ENCODE measurements at regions not wholly inside any gene's neighbourhood (a gene's known extent, or its start where the extent isn't known, plus 50 kb on each side); places are given as distances from the start of the nearest gene placed in this dataset.

DNA sequence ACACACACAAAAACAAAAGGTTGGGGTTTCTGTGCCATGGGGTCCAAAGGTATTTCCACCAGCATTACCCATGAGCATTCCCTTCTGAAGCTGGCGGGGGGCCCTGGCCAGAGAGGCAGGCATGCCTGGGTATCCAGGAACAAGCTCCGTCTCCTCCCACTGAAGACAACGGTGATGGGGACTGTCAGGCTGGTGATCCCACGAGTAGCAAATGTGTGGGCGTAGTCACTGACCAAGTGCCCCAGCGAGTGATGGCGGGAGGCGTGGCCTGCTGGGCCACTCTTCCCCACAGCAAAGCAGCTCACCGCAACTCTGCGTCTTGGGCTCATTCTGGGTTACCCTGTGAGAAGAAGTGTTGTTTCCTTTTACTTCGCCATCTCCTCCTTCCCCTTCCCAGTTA is 270.6 kb downstream of the CDCA7 start:
- FAIRE-seq (no peak), DNase-seq (ENCODE audit: low read depth) (no peak)
- Histone ChIP-seq H3K27me3 (ENCODE audit: control insufficient read depth, insufficient read depth, low read length) (no peaks in the 10 kb centered on the region), H3K36me3 (ENCODE audit: control insufficient read depth, insufficient read depth, low read length) (no peaks in the 10 kb centered on the region), H3K4me3 (ENCODE audit: low read depth, low read length) (no peak overlapping the region)
- TF ChIP-seq CTCF (IDR thresholded peaks at IDR 0.05; ENCODE audit: insufficient read depth, low read length, severe bottlenecking), result no peak

DNA sequence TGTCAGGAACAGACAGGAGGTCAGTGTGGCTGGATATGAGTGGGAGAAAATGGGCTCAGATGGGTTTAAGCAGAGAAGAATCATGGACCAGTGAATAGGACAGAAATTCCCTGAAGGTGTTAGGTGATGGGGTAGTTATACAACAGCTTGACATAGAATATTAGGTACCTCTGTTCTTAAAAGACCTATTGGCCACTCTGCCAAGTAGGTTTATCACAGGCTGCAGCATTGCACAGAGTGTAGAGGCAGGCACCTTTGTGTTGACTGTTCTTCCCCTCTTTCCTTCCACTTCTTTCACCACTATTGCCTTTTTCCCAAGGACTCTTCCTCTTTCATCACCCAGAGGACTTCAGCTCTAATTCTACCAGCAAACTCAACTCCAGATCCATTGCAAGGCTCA is 274.4 kb downstream of the CDCA7 start:
- TF ChIP-seq CTCF (IDR thresholded peaks at IDR 0.05; ENCODE audit: insufficient read depth, low read length, severe bottlenecking), result no peak
- H3K27me3 ChIP-seq (ENCODE audit: control insufficient read depth, insufficient read depth, low read length), result no peaks in the 10 kb centered on the region
- H3K4me3 ChIP-seq (ENCODE audit: low read depth, low read length), result no peak overlapping the region
- DNase-seq (ENCODE audit: low read depth) (no peak), FAIRE-seq (no peak)
- H3K36me3 ChIP-seq (ENCODE audit: control insufficient read depth, insufficient read depth, low read length), result no peaks in the 10 kb centered on the region

GRCh38 chr2:173630425-173631126 is 275.9 kb downstream of the CDCA7 start:
- TF ChIP-seq CTCF (IDR thresholded peaks at IDR 0.05; ENCODE audit: insufficient read depth, low read length, severe bottlenecking), result no peak
- FAIRE-seq, result no peak
- H3K36me3 ChIP-seq (ENCODE audit: control insufficient read depth, insufficient read depth, low read length), result no peaks in the 10 kb centered on the region
- H3K4me3 ChIP-seq (ENCODE audit: low read depth, low read length), result no peak overlapping the region
- no peaks in the 10 kb centered on the region for H3K27me3 ChIP-seq (ENCODE audit: control insufficient read depth, insufficient read depth, low read length)
- DNase-seq (ENCODE audit: low read depth), result no peak

DNA sequence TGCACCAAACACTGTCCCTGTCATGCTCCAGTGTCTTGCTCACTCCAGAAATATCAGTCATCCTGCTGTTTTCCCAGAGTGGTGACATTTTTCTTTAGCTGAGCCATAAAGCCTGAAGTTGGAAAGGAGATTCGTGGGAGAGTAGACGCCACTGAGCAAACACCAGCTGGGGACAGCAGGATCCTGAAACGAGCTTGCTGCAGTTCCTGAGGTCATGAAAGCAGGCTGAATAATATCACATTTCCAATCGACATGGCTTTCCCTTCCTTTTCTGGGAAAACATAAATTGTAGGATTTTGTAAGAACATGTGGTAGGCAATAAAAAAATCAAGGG is 276.4 kb downstream of the CDCA7 start:
- DNase-seq (ENCODE audit: low read depth) (no peak), FAIRE-seq (no peak)
- H3K36me3 ChIP-seq (ENCODE audit: control insufficient read depth, insufficient read depth, low read length), result no peaks in the 10 kb centered on the region
- no peaks in the 10 kb centered on the region for H3K27me3 ChIP-seq (ENCODE audit: control insufficient read depth, insufficient read depth, low read length)
- no peak for TF ChIP-seq CTCF (IDR thresholded peaks at IDR 0.05; ENCODE audit: insufficient read depth, low read length, severe bottlenecking)
- H3K4me3 ChIP-seq (ENCODE audit: low read depth, low read length), result no peak overlapping the region

DNA sequence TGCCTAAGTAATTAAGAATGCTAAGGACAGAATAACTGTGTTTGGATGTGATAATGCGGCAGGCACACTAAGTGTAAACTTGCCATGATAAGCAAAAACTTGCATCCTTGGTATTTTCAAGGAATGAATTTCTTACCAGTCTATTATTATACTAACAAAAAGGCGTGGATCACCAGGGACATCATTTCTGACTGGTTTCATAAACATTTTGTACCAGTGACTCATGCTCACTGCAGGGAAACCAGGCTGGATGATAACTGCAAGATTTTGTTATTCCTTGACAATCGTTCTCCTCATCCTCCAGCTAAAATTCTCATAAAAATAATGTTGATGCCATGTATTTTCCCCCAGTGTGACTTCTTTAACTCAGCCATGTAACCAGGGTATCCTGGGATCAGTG is 289.5 kb downstream of the CDCA7 start:
- Histone ChIP-seq H3K27me3 (ENCODE audit: control insufficient read depth, insufficient read depth, low read length) (no peaks in the 10 kb centered on the region), H3K36me3 (ENCODE audit: control insufficient read depth, insufficient read depth, low read length) (no peaks in the 10 kb centered on the region), H3K4me3 (ENCODE audit: low read depth, low read length) (no peak overlapping the region)
- peak; percentile 28 for FAIRE-seq
- no peak for TF ChIP-seq CTCF (IDR thresholded peaks at IDR 0.05; ENCODE audit: insufficient read depth, low read length, severe bottlenecking)
- peak; percentile 61 for DNase-seq (ENCODE audit: low read depth)

DNA sequence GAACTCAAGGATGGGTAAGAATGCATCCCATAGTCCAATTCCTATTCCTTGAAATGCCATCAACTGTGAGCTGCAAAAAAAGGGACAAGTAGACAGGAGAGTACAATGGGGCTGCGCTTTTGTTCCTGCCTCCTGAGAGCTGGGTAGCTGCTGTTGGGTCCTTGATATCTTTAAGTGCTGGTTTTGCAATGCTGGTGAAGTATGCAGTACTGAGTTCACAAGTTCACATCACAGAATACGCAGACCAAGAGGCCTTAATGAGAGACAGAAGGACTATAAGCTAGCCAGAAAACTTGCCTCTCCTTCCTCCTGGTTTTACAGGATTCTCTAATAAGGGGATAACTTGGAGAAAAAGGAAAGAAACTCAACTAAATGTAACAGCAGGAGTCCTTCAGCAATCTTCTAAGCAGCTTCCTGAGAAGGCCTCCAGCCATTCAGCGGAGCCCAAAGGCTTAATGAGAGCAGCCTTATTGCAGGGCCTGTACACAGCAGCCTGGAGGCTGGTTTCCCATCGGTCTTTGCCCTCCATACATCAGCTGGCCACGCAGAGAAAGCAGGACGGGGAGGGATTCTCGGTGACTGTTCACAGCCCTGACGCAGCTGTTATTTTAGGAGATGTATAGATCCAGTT is 293.1 kb downstream of the CDCA7 start:
- FAIRE-seq (no peak), DNase-seq (ENCODE audit: low read depth) (no peak)
- Histone ChIP-seq H3K4me3 (ENCODE audit: low read depth, low read length) (no peak overlapping the region), H3K27me3 (ENCODE audit: control insufficient read depth, insufficient read depth, low read length) (no peaks in the 10 kb centered on the region), H3K36me3 (ENCODE audit: control insufficient read depth, insufficient read depth, low read length) (no peaks in the 10 kb centered on the region)
- no peak for TF ChIP-seq CTCF (IDR thresholded peaks at IDR 0.05; ENCODE audit: insufficient read depth, low read length, severe bottlenecking)

All from bronchial epithelial cell (primary cell).